HCT116 (cell line): ENCODE measurements at regions not wholly inside any gene's neighbourhood (a gene's known extent, or its start where the extent isn't known, plus 50 kb on each side); places are given as distances from the start of the nearest gene placed in this dataset.

Experiments
- CEBPB ChIP-seq: IDR thresholded peaks from 2 replicates; pipeline ENCODE4 v1.6.1; 2012; ENCODE audit warnings: low read depth
- EGR1 ChIP-seq: IDR thresholded peaks from 2 replicates; pipeline ENCODE4 v1.6.1; 2012; ENCODE audit warnings: low read depth
- ELF1 ChIP-seq: IDR thresholded peaks from 2 replicates; pipeline ENCODE4 v1.6.1; 2012; ENCODE audit warnings: low read depth, borderline replicate concordance
- EZH2 ChIP-seq: fragments of 200-600 bp; sonication (generic); IDR thresholded peaks from 2 replicates; pipeline ENCODE4 v1.6.1; 2017; ENCODE audit warnings: antibody characterized with exemption, mixed run types
- JUND ChIP-seq: IDR thresholded peaks from 2 replicates; pipeline ENCODE4 v1.6.1; 2012
- POLR2A ChIP-seq: IDR thresholded peaks from 2 replicates; pipeline ENCODE4 v1.7.0; 2011; ENCODE audit warnings: borderline replicate concordance; ENCODE audit not compliant: insufficient read depth, insufficient read length; ENCODE audit errors: extremely low read depth
- POLR2AphosphoS5 ChIP-seq: IDR thresholded peaks from 2 replicates; pipeline ENCODE4 v1.6.1; 2011; ENCODE audit warnings: mild to moderate bottlenecking, low read depth, low read length, moderate library complexity
- RAD21 ChIP-seq: IDR thresholded peaks from 2 replicates; pipeline ENCODE4 v1.6.1; 2012; ENCODE audit warnings: low read depth, mild to moderate bottlenecking
- SP1 ChIP-seq: IDR thresholded peaks from 2 replicates; pipeline ENCODE4 v1.6.1; 2012; ENCODE audit warnings: low read depth
- SRF ChIP-seq: IDR thresholded peaks from 2 replicates; pipeline ENCODE4 v1.6.1; 2012; ENCODE audit warnings: low read depth
- ZFX ChIP-seq: fragments of 450-650 bp; IDR thresholded peaks from 2 replicates; pipeline ENCODE4 v1.6.1; 2017
- TF ChIP-seq, protein P1 (sequence below): IDR thresholded peaks from 2 replicates; pipeline ENCODE4 v1.6.1; 2011; ENCODE audit warnings: mild to moderate bottlenecking, low read length, moderate library complexity; ENCODE audit not compliant: insufficient replicate concordance; ENCODE audit errors: extremely low read depth
- TF ChIP-seq, protein P2 (sequence below): IDR thresholded peaks from 2 replicates; pipeline ENCODE4 v1.6.1; 2012; ENCODE audit warnings: low read depth
- TF ChIP-seq, protein P3 (sequence below), 3 experiments: fragments of 200-600 bp in 1 of 3; sonication (generic) in 1 of 3; IDR thresholded peaks in 2 of 3; conservative IDR thresholded peaks in 1 of 3; 2 replicates each; pipeline ENCODE4 v1.5.1; 2012 to 2017; ENCODE audit warnings: low read depth in 2 of 3, low read length in 2 of 3, antibody characterized with exemption in 1 of 3, borderline replicate concordance in 1 of 3, control low read depth in 1 of 3, mild to moderate bottlenecking in 1 of 3, mixed read lengths in 1 of 3, mixed run types in 1 of 3, moderate library complexity in 1 of 3; ENCODE audit not compliant: insufficient read depth in 1 of 3

DNA sequence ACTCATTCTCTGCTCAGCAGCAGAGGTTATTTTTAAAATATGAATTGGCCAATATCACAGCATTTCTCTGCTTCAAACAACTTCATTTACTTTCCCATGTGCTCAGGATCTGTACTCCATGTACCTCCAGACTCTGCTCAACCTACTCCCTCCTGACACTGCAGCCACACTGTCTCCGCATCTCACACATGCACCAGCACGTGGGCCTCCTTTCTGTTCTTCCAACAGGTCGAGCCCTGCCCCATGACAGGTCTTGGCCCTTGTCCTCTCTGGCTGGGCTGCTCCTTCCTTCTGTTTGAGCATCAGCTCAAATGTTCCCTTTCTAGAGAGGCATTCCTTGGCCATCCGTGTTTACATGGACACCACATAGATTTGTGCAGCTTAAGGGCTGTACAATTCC is 195.7 kb downstream of the EBLN2 start:
- TF ChIP-seq POLR2AphosphoS5 (no peak), EZH2 (no peak), SRF (no peak), CEBPB (no peak), POLR2A (no peak), ZFX (no peak), JUND (no peak), EGR1 (no peak), RAD21 (no peak), SP1 (no peak), ELF1 (no peak)
- TF ChIP-seq, protein P1, sequence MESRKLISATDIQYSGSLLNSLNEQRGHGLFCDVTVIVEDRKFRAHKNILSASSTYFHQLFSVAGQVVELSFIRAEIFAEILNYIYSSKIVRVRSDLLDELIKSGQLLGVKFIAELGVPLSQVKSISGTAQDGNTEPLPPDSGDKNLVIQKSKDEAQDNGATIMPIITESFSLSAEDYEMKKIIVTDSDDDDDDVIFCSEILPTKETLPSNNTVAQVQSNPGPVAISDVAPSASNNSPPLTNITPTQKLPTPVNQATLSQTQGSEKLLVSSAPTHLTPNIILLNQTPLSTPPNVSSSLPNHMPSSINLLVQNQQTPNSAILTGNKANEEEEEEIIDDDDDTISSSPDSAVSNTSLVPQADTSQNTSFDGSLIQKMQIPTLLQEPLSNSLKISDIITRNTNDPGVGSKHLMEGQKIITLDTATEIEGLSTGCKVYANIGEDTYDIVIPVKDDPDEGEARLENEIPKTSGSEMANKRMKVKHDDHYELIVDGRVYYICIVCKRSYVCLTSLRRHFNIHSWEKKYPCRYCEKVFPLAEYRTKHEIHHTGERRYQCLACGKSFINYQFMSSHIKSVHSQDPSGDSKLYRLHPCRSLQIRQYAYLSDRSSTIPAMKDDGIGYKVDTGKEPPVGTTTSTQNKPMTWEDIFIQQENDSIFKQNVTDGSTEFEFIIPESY: no peak
- TF ChIP-seq, protein P2, sequence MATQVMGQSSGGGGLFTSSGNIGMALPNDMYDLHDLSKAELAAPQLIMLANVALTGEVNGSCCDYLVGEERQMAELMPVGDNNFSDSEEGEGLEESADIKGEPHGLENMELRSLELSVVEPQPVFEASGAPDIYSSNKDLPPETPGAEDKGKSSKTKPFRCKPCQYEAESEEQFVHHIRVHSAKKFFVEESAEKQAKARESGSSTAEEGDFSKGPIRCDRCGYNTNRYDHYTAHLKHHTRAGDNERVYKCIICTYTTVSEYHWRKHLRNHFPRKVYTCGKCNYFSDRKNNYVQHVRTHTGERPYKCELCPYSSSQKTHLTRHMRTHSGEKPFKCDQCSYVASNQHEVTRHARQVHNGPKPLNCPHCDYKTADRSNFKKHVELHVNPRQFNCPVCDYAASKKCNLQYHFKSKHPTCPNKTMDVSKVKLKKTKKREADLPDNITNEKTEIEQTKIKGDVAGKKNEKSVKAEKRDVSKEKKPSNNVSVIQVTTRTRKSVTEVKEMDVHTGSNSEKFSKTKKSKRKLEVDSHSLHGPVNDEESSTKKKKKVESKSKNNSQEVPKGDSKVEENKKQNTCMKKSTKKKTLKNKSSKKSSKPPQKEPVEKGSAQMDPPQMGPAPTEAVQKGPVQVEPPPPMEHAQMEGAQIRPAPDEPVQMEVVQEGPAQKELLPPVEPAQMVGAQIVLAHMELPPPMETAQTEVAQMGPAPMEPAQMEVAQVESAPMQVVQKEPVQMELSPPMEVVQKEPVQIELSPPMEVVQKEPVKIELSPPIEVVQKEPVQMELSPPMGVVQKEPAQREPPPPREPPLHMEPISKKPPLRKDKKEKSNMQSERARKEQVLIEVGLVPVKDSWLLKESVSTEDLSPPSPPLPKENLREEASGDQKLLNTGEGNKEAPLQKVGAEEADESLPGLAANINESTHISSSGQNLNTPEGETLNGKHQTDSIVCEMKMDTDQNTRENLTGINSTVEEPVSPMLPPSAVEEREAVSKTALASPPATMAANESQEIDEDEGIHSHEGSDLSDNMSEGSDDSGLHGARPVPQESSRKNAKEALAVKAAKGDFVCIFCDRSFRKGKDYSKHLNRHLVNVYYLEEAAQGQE: no peak
- TF ChIP-seq, protein P3, sequence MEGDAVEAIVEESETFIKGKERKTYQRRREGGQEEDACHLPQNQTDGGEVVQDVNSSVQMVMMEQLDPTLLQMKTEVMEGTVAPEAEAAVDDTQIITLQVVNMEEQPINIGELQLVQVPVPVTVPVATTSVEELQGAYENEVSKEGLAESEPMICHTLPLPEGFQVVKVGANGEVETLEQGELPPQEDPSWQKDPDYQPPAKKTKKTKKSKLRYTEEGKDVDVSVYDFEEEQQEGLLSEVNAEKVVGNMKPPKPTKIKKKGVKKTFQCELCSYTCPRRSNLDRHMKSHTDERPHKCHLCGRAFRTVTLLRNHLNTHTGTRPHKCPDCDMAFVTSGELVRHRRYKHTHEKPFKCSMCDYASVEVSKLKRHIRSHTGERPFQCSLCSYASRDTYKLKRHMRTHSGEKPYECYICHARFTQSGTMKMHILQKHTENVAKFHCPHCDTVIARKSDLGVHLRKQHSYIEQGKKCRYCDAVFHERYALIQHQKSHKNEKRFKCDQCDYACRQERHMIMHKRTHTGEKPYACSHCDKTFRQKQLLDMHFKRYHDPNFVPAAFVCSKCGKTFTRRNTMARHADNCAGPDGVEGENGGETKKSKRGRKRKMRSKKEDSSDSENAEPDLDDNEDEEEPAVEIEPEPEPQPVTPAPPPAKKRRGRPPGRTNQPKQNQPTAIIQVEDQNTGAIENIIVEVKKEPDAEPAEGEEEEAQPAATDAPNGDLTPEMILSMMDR (IDR thresholded peaks at IDR 0.05 in 2 of 3, conservative IDR thresholded peaks at IDR 0.05 in 1 of 3; ENCODE audit: borderline replicate concordance in 1 of 3, insufficient read depth in 1 of 3, low read depth in 2 of 3, low read length in 2 of 3): no peak
